ENCODE measurements at regions not wholly inside any gene's neighbourhood (a gene's known extent, or its start where the extent isn't known, plus 50 kb on each side); places are given as distances from the start of the nearest gene placed in this dataset.

DNA sequence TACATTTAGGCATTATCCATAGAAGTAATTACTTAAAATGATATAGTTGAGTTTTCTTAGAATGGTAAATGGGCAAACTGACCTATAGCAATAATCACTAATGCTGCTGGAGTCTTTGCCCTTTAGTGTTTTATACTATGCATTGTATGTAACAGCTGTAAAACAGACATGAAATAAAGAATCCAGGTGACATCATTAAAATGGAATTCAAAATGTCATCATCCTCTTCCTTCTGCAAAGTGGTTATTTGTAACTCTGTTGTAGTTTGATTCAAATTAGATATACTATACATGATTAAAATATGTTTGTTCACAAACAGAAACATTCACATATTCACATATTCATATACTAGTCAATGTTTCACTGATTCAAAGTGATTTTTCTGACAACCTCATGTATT, 598.8 kb downstream of the SLC16A7 start:
- no peaks in the 10 kb centered on the region for H3K4me1 Mint-ChIP-seq
- no peak overlapping the region for H3K4me2 ChIP-seq (replicated peaks; ENCODE audit: extremely low read depth, low read length, poor library complexity, severe bottlenecking)
- no peak overlapping the region for H3K27ac ChIP-seq (ENCODE audit: low read depth in 1 of 2, low read length in 2 of 2)
- DNase-seq: no peak
- H3K4me1 ChIP-seq (ENCODE audit: control insufficient read depth in 1 of 2, insufficient read depth in 2 of 2, low read length in 2 of 2): no peaks in the 10 kb centered on the region
- TF ChIP-seq, protein P1, sequence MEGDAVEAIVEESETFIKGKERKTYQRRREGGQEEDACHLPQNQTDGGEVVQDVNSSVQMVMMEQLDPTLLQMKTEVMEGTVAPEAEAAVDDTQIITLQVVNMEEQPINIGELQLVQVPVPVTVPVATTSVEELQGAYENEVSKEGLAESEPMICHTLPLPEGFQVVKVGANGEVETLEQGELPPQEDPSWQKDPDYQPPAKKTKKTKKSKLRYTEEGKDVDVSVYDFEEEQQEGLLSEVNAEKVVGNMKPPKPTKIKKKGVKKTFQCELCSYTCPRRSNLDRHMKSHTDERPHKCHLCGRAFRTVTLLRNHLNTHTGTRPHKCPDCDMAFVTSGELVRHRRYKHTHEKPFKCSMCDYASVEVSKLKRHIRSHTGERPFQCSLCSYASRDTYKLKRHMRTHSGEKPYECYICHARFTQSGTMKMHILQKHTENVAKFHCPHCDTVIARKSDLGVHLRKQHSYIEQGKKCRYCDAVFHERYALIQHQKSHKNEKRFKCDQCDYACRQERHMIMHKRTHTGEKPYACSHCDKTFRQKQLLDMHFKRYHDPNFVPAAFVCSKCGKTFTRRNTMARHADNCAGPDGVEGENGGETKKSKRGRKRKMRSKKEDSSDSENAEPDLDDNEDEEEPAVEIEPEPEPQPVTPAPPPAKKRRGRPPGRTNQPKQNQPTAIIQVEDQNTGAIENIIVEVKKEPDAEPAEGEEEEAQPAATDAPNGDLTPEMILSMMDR (IDR thresholded peaks at IDR 0.05): no peak
- no peak overlapping the region for H3K4me3 Mint-ChIP-seq
- H2AFZ ChIP-seq (ENCODE audit: insufficient read depth, low read depth, low read length, poor library complexity, severe bottlenecking): no peak overlapping the region
- no peaks in the 10 kb centered on the region for H4K20me1 ChIP-seq (ENCODE audit: insufficient read depth, low read length)
- H3K79me2 ChIP-seq (ENCODE audit: insufficient read depth, low read length): no peaks in the 10 kb centered on the region
- H3K27ac Mint-ChIP-seq: no peak overlapping the region
- intact Hi-C loops (cut with micrococcal nuclease): no loop called here
- no peaks in the 10 kb centered on the region for H3K27me3 ChIP-seq (ENCODE audit: control insufficient read depth in 2 of 2, insufficient read depth in 2 of 2, low read length in 2 of 2)
- H3K9ac ChIP-seq (ENCODE audit: insufficient read depth, low read length, poor library complexity, severe bottlenecking): no peak overlapping the region
- peaks cover 0 to 3% of the 10 kb centered on the region in 2 donors for H3K9me3 ChIP-seq (replicated peaks in 1 of 2; ENCODE audit: control insufficient read depth in 1 of 2, insufficient read depth in 1 of 2, low read length in 2 of 2)
- no peaks in the 10 kb centered on the region for H3K36me3 Mint-ChIP-seq
- peaks cover 0 to 7% (median 3%) of the 10 kb centered on the region in 7 donors for H3K9me3 Mint-ChIP-seq
- H3K36me3 ChIP-seq (replicated peaks in 1 of 2; ENCODE audit: control insufficient read depth in 1 of 2, insufficient read depth in 2 of 2, low read length in 2 of 2): no peaks in the 10 kb centered on the region
- no peaks in the 10 kb centered on the region for H3K27me3 Mint-ChIP-seq (ENCODE audit: low read depth in 3 of 3)
- H3K4me3 ChIP-seq (replicated peaks in 1 of 3; ENCODE audit: low read depth in 2 of 3, low read length in 3 of 3): no peak overlapping the region

DNA sequence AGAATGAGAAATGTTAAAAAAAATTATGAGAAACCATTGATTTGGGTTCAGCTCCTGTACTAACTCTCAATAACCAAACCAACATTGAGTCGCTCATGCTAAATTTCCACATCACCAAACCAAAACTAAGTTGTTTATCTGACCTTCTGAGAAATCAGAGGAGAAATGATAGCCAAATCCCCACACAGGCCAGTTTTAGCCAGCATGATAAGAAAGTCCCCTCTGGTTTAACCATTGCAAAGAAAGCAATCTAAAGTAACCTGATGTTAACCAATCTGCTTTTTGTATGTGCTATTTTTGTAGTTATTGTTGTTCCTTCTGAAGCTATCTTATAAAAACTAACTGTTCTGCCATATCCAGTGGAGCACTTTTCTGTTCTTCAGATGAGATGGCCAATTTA, 599.7 kb downstream of the SLC16A7 start:
- Mint-ChIP-seq H3K27me3 (ENCODE audit: low read depth in 3 of 3) (no peaks in the 10 kb centered on the region), H3K4me1 (no peaks in the 10 kb centered on the region), H3K27ac (no peak overlapping the region), H3K4me3 (no peak overlapping the region), H3K36me3 (no peaks in the 10 kb centered on the region), H3K9me3 (peaks cover 0 to 7% (median 3%) of the 10 kb centered on the region in 7 donors)
- Histone ChIP-seq H4K20me1 (ENCODE audit: insufficient read depth, low read length) (no peaks in the 10 kb centered on the region), H3K9me3 (replicated peaks in 1 of 2; ENCODE audit: control insufficient read depth in 1 of 2, insufficient read depth in 1 of 2, low read length in 2 of 2) (peaks cover 0 to 3% of the 10 kb centered on the region in 2 donors), H3K9ac (ENCODE audit: insufficient read depth, low read length, poor library complexity, severe bottlenecking) (no peak overlapping the region), H3K4me2 (replicated peaks; ENCODE audit: extremely low read depth, low read length, poor library complexity, severe bottlenecking) (no peak overlapping the region), H3K27ac (ENCODE audit: low read depth in 1 of 2, low read length in 2 of 2) (no peak overlapping the region), H3K79me2 (ENCODE audit: insufficient read depth, low read length) (no peaks in the 10 kb centered on the region), H3K27me3 (ENCODE audit: control insufficient read depth in 2 of 2, insufficient read depth in 2 of 2, low read length in 2 of 2) (no peaks in the 10 kb centered on the region), H3K4me3 (replicated peaks in 1 of 3; ENCODE audit: low read depth in 2 of 3, low read length in 3 of 3) (no peak overlapping the region), H2AFZ (ENCODE audit: insufficient read depth, low read depth, low read length, poor library complexity, severe bottlenecking) (no peak overlapping the region), H3K4me1 (ENCODE audit: control insufficient read depth in 1 of 2, insufficient read depth in 2 of 2, low read length in 2 of 2) (no peaks in the 10 kb centered on the region), H3K36me3 (replicated peaks in 1 of 2; ENCODE audit: control insufficient read depth in 1 of 2, insufficient read depth in 2 of 2, low read length in 2 of 2) (no peaks in the 10 kb centered on the region)
- intact Hi-C loops (cut with micrococcal nuclease): no loop called here
- no CpG with 5 or more reads among the region's 1 CpG for WGBS (ENCODE audit: insufficient coverage)
- DNase-seq: no peak
- TF ChIP-seq, protein P1 (IDR thresholded peaks at IDR 0.05): no peak

Data from CD14-positive monocyte (primary cell).